SU-DHL-6 (cell line): ENCODE measurements at regions not wholly inside any gene's neighbourhood (a gene's known extent, or its start where the extent isn't known, plus 50 kb on each side); places are given as distances from the start of the nearest gene placed in this dataset.

Experiments
- H2AFZ ChIP-seq: fragments of 200-600 bp; sonication (generic); 2 replicates; pipeline ENCODE4 v1.6.1; 2014; ENCODE audit warnings: low read depth, mild to moderate bottlenecking, moderate library complexity, mixed read lengths, antibody characterized with exemption, low read length; ENCODE audit not compliant: severe bottlenecking
- H3F3A ChIP-seq: fragments of 200-600 bp; shearing (Covaris generic); 2 replicates; pipeline ENCODE4 v1.6.0; 2016; ENCODE audit warnings: antibody characterized with exemption, mild to moderate bottlenecking; ENCODE audit not compliant: insufficient read depth
- H3K27ac ChIP-seq: fragments of 200-600 bp; sonication (generic); 2 replicates; pipeline ENCODE4 v1.5.1; 2016; ENCODE audit warnings: low read depth, mild to moderate bottlenecking, low read length, moderate library complexity, mixed read lengths
- H3K27me3 ChIP-seq: fragments of 200-600 bp; sonication (generic), shearing (Covaris generic); 2 replicates; pipeline ENCODE4 v1.6.0; 2014; ENCODE audit warnings: mild to moderate bottlenecking, low read length
- H3K36me3 ChIP-seq: fragments of 200-600 bp; sonication (generic); 2 replicates; pipeline ENCODE4 v1.6.1; 2014; ENCODE audit warnings: mild to moderate bottlenecking, low read length, mixed read lengths
- H3K4me2 ChIP-seq: fragments of 300-600, 200-600 bp; shearing (Covaris generic), sonication (generic); 2 replicates; pipeline ENCODE4 v1.6.0; 2014; ENCODE audit warnings: low read length, low read depth, mild to moderate bottlenecking; ENCODE audit not compliant: poor library complexity, severe bottlenecking
- H3K4me3 ChIP-seq: fragments of 200-600 bp; sonication (generic); 2 replicates; pipeline ENCODE4 v1.5.1; 2014; ENCODE audit warnings: antibody characterized with exemption, low read length, mild to moderate bottlenecking, mixed read lengths; ENCODE audit not compliant: insufficient read depth, poor library complexity, severe bottlenecking
- H3K79me2 ChIP-seq: fragments of 200-600 bp; sonication (generic); 2 replicates; pipeline ENCODE4 v1.6.1; 2014; ENCODE audit warnings: mild to moderate bottlenecking, low read length, moderate library complexity; ENCODE audit not compliant: insufficient read depth
- H3K9ac ChIP-seq: fragments of 200-600 bp; sonication (generic); 2 replicates; pipeline ENCODE4 v1.7.0; 2014; ENCODE audit warnings: mild to moderate bottlenecking, low read length
- H3K9me2 ChIP-seq: fragments of 200-600 bp; sonication (generic); replicated peaks from 2 replicates; pipeline ENCODE4 v1.6.1; 2014; ENCODE audit warnings: low read length; ENCODE audit not compliant: insufficient read depth
- H3K9me3 ChIP-seq: fragments of 200-600 bp; sonication (generic); 2 replicates; pipeline ENCODE4 v1.6.1; 2014; ENCODE audit warnings: low read length, mixed read lengths; ENCODE audit not compliant: insufficient read depth
- H4K20me1 ChIP-seq: fragments of 200-600 bp; sonication (generic); 2 replicates; pipeline ENCODE4 v1.6.1; 2014; ENCODE audit warnings: low read depth, mild to moderate bottlenecking, antibody characterized with exemption, low read length, moderate library complexity, mixed read lengths
- EZH2phosphoT487 ChIP-seq: fragments of 200-600 bp; sonication (generic), shearing (Covaris generic); conservative IDR thresholded peaks from 2 replicates; pipeline ENCODE4 v1.6.1; 2018; ENCODE audit warnings: mild to moderate bottlenecking, antibody characterized with exemption, low read length, moderate library complexity, mixed read lengths
- TF ChIP-seq, protein P1 (sequence below): fragments of 200-600 bp; sonication (generic); IDR thresholded peaks from one replicate; pipeline ENCODE4 v1.5.1; 2017; ENCODE audit warnings: antibody characterized with exemption, mild to moderate bottlenecking, low read length, moderate library complexity; ENCODE audit not compliant: insufficient read depth, poor library complexity, severe bottlenecking

DNA sequence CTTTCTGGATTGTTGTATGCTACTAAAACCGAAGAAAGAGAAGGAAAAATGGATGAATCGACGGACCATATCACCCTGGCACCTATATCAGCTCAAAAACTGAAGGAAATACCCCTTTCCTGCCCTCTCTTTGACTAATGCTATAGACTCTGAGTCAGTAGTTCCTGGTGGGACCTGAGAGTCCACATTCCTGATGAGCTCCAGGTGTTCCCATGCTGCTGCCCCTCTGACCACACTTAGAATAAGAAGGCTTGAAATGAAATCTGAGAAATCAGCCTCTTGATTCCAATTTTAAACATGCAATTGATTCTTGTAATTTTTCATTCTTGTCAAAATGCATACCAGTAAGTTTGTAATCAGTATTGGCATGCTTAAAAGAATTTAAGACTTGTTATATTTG, 75.2 kb downstream of the PRL start:
- H2AFZ ChIP-seq, result no peak overlapping the region
- H3F3A ChIP-seq, result no peaks in the 10 kb centered on the region
- no peaks in the 10 kb centered on the region for H3K36me3 ChIP-seq
- no peak overlapping the region for H3K9ac ChIP-seq
- H3K4me2 ChIP-seq, result no peak overlapping the region
- H3K27ac ChIP-seq, result no peak overlapping the region
- no peak overlapping the region for H3K4me3 ChIP-seq
- no peaks in the 10 kb centered on the region for H4K20me1 ChIP-seq
- H3K79me2 ChIP-seq, result no peaks in the 10 kb centered on the region
- H3K27me3 ChIP-seq, result no peaks in the 10 kb centered on the region
- H3K9me2 ChIP-seq, result no peaks in the 10 kb centered on the region
- H3K9me3 ChIP-seq, result no peaks in the 10 kb centered on the region
- TF ChIP-seq, protein P1, sequence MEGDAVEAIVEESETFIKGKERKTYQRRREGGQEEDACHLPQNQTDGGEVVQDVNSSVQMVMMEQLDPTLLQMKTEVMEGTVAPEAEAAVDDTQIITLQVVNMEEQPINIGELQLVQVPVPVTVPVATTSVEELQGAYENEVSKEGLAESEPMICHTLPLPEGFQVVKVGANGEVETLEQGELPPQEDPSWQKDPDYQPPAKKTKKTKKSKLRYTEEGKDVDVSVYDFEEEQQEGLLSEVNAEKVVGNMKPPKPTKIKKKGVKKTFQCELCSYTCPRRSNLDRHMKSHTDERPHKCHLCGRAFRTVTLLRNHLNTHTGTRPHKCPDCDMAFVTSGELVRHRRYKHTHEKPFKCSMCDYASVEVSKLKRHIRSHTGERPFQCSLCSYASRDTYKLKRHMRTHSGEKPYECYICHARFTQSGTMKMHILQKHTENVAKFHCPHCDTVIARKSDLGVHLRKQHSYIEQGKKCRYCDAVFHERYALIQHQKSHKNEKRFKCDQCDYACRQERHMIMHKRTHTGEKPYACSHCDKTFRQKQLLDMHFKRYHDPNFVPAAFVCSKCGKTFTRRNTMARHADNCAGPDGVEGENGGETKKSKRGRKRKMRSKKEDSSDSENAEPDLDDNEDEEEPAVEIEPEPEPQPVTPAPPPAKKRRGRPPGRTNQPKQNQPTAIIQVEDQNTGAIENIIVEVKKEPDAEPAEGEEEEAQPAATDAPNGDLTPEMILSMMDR, result no peak
- TF ChIP-seq EZH2phosphoT487, result no peak

DNA sequence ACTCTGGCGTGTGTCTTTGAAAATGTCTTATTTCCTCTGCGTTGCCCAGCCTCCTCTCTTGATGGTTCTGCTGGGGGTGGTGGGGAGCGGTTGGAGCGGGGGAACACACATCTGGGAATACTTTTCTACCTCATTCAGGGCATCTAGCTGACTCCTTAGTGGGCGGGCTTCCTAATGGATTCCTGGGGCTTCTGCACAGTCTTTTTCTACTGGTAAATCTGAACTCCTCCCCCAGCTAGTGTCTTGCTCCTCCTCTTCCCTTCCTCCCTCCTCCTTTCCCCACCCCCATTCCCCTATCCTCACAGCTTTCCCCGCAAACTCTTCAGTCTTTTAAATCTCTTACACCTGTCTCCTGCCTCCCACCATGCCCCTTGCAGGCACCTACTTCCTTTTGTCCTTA, 74.4 kb downstream of the PRL start:
- H3F3A ChIP-seq, result no peaks in the 10 kb centered on the region
- H3K4me3 ChIP-seq, result no peak overlapping the region
- H3K9ac ChIP-seq, result no peak overlapping the region
- no peaks in the 10 kb centered on the region for H3K9me3 ChIP-seq
- no peaks in the 10 kb centered on the region for H4K20me1 ChIP-seq
- H3K36me3 ChIP-seq, result no peaks in the 10 kb centered on the region
- H3K27ac ChIP-seq, result no peak overlapping the region
- H2AFZ ChIP-seq, result no peak overlapping the region
- H3K4me2 ChIP-seq, result no peak overlapping the region
- no peaks in the 10 kb centered on the region for H3K27me3 ChIP-seq
- no peaks in the 10 kb centered on the region for H3K9me2 ChIP-seq
- no peaks in the 10 kb centered on the region for H3K79me2 ChIP-seq
- TF ChIP-seq, protein P1, result no peak
- no peak for TF ChIP-seq EZH2phosphoT487

DNA sequence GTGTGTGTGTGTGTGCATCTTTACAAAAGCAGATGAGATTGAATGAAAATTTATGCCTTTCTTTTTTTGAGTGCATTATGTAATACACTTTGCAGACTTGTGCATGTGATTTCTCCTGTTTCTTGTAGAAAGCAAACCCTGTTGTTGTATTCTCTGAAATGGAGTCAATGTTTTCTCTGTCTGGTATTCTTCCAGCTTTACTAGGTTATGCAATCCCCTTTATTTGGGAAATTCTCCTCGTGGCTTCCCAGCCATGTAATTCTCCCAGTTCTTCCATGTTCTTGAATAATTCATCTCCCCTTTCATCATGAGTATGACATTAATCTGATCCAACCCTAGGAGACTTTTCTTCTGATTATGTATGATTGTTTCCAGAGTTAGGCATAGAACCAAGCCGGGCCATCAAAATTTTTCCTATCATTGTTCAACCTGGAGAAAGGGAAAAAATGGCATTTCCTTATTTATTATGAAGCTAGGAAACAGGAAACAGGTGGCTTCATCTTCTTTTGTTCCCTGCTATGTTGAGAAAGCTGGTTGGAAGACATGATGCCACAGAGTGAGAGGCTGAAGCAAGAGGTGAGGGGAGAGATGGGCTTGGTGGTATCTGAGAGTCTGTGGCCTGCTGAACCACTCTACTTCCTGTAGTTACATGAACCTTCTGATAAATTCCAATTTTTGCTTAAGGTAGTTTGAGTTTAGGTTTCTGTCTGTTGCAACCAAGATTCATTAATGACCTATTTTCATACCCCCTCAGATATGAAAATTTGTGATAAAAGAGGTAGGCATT, 68.8 kb downstream of the PRL start:
- no peaks in the 10 kb centered on the region for H3K27me3 ChIP-seq
- no peaks in the 10 kb centered on the region for H3K9me3 ChIP-seq
- no peak overlapping the region for H3K4me2 ChIP-seq
- H3K4me3 ChIP-seq, result no peak overlapping the region
- H3K9ac ChIP-seq, result no peak overlapping the region
- no peak for TF ChIP-seq EZH2phosphoT487
- TF ChIP-seq, protein P1, result no peak
- H2AFZ ChIP-seq, result no peak overlapping the region
- H3K36me3 ChIP-seq, result no peaks in the 10 kb centered on the region
- no peaks in the 10 kb centered on the region for H3K9me2 ChIP-seq
- no peaks in the 10 kb centered on the region for H3F3A ChIP-seq
- no peaks in the 10 kb centered on the region for H4K20me1 ChIP-seq
- H3K27ac ChIP-seq, result no peak overlapping the region
- no peaks in the 10 kb centered on the region for H3K79me2 ChIP-seq
